Activated naive CD4-positive, alpha-beta T cell treated with anti-CD3 and anti-CD28 coated beads, Interleukin-2, amount 50 U/mL, for 16 hours (primary cell): ENCODE measurements at regions not wholly inside any gene's neighbourhood (a gene's known extent, or its start where the extent isn't known, plus 50 kb on each side); places are given as distances from the start of the nearest gene placed in this dataset.

Experiments used
- DNase-seq: peaks from one replicate; pipeline ENCODE4 v3.0.0-alpha.2; 2020

DNA sequence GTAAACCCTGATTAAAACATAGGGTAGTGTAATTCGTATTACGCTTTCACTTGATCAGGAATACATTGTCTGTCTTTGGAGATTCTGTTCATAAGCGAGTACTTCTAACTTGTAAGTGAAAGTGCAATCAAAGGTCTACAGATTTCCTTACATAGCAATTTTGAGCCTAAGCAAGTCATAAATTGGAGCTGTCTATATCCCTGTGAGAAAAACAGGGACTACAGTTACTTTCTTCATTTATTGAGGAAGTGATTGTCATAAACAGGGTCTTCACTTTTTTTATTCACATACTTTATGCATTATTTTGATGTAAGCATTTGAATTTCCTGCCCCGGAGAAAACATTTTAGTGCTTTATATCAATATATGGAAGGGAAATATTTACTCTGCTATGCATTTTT lies 670.4 kb downstream of the CBLN2 start:
- no peak for DNase-seq

DNA sequence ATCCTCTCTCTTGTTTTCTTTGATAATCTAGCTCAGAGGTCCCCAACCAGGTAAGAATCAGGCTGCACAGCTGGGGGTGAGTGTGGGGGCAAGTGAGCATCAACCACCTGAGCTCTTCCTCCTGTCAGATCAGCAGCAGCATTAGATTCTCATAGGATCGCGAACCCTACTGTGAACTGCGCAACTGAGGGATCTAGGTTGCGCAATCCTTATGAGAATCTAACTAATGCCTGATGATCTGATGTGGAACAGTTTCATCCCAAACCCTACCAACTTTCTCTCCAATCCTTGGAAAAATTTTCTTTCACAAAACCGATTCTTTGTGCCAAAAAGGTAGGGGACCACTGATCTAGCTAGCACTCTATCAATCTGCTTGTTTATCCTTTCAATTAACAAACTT lies 678.3 kb downstream of the CBLN2 start:
- DNase-seq: no peak

DNA sequence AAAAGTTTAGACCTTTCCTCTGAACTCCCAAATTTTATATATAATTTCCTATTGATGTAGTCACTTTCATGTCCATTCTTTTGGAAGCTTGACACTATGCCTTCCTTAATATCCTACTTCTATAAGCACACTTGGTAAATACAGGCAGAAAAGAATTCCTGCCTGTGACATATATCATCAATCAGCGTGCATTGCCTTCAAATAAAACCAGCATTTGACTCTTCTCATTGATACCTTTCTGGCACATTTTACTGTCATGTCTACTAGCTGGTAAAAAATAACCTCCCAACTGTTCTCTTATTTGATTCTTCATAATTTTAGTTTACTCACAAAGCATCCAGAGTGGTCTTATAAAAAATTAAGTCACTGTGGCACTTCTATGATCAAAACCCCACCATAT lies 693.5 kb downstream of the CBLN2 start:
- DNase-seq: no peak

DNA sequence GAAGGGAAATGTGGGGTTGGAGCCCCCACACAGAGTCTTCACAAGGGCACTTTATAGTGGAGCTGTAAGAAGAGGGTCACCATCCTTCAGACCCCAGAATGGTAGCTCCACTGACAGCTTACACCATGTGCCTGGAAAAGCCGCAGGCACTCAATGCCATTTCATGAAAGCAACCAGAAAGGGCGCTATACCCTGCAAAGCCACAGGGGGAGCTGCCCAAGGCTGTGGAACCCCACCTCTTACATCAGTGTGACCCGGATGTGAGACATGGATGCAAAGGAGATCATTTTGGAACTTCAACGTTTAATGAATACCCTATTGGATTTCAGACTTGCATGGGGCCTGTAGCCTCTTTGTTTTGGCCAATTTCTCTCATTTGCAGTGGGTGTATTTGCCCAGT lies 694.7 kb downstream of the CBLN2 start:
- no peak for DNase-seq

DNA sequence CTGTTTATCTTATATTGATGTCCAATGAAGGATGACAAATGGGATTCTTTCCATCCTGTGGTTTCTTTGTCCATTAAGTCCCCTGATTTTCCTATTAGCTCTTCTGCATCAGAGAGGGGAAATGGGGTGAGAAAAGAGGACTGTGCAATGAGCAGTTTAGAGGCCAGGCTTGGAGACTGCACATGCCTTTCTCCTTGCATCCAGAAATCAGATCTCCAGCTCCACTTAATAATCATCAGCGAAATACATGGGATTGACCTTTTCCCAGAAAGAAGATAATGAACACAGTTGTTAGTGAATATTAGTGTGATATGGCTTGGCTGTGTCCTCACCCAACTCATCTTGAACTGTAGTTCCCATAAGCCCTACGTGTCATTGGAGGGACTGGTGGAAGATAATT lies 697.4 kb downstream of the CBLN2 start:
- no peak for DNase-seq

DNA sequence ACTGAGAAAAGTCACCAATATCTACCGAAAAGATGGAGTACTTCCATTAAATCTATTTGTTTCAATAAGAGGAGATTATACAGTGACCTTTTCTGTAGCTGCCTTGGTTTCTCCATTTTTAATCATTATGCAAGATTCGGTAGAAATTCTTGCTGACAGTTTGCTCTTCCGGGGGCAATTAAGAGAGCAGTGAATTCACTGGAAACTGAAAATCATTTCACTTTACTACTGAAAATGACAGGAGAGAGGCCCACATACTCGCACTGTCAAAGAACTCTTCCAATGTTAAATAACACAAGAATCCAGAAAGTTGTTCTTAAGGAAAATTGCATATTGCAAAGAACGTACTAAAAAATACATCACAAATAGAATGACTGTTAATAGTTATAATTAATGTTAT lies 699.3 kb downstream of the CBLN2 start:
- DNase-seq: no peak

DNA sequence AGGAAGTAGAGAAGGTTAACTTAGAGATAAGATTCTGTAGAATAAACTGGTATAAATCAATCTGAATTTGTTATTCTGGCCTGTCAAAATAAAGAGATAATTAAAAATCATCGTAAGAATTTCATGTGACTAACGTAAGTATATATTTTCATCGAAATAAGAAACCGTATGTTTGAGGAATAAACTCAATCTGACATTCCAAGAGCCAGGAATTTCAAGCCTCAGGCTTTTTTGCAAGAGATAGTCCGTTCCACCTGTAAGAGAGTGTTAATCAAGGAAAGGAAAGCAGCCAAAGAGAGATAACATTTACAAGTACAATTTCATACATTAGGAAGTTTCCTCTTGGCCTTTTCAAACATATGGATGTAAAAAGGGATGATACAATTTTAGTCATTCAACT lies 701.5 kb downstream of the CBLN2 start:
- no peak for DNase-seq

DNA sequence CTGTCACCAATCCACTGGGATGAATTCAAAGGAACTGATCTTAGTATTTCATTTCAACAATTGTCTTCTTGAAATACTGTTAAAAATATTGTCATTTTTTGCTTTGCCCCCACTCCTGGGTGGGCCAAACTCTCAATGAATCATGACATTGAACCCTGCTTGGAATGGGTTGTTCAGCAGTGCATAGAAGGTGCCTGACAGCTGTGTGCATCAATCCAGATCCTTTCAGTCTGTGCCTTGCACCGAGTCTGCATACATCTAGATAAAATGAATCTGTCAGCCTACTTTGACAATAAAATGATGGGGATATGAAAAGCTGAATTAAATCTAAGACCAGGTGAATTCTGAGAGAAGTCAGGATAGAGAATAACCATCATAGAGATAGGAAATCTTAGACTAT lies 706.6 kb downstream of the CBLN2 start:
- no peak for DNase-seq

DNA sequence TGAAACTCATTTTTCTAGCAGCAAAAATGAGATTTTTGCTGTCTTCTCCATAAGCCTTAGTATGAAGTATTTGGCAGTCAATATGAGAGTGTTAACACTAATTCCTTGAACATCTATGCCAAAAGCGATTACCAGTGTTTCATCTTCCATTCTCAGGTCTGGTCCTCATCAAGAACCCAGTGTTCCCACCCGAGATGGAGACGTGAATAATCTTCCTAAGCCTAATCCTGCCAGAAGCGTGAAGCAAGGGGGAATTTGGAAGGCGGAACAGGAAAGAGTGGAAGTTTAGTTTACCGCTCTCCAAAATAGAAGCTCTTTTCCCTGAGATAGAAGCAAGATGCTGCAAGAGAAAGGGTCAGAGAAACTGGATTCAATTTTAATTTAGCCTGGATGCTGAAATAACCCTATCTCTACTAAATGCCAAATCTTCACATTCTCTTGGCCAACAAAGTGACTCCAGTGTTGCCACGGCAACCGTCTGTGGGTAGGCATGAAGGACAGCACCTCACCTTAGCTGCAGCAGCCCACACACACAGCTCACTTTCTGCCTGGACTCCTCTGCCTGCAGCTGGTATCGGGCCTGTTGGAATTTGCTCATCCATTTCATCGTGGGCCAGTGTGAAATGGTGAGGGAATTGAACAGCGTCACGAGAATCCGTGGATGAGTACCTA lies 711.1 kb downstream of the CBLN2 start:
- DNase-seq: no peak

DNA sequence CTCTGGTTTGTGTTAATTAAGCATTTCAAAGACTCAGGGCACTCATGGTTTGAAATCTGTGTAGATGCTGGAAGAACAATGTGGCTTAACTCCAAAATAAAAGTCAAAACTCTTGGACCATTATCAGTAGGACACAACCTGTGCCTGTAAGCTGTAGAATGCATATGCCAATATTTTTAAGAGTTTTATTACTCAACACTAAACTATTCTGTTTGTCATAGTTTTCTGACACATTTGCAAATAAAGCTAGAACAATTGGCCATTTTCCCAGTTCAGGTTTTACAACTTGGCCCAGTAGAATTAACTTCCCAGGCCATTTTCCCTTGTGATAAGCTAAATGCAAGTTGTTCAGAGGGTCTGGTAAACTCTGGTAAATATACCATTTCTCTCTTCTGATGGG lies 713.1 kb downstream of the CBLN2 start:
- DNase-seq: no peak

DNA sequence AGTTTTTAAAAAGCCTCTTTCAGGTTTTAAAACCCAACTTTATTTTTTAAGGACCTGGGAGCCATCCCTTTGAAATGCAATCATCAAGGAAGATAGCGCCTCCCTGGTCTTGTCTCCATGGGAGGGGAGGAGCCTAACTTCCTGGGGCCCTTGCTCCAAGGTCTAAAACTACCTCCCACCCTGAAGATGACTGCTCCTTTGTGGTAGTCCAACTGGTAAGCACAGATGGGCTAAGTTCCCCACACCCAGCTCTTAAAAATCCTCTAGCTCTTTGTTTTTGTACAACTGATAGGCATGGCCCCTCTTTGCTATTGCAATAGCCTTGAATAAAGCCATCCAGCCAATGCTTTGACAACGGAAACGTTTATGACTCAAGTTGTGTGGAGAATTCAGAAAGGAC lies 716.8 kb downstream of the CBLN2 start:
- no peak for DNase-seq

DNA sequence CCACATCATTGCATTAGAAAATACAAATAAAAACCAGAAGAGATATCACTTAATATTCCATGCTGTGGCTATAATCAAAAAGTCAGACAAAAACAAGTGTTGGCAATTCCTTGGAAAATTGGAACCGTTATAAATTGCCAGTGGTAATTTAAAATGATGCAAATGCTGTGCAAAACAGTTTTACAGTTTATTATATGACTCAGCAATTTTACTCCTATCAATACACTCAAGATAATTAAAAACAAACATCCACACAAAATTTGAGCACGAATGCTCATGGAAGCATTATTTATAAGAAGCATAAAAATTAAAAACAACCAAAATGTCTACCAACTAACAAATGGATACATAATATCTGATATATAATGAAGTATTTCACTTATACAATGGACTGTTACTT lies 728.8 kb downstream of the CBLN2 start:
- no peak for DNase-seq

DNA sequence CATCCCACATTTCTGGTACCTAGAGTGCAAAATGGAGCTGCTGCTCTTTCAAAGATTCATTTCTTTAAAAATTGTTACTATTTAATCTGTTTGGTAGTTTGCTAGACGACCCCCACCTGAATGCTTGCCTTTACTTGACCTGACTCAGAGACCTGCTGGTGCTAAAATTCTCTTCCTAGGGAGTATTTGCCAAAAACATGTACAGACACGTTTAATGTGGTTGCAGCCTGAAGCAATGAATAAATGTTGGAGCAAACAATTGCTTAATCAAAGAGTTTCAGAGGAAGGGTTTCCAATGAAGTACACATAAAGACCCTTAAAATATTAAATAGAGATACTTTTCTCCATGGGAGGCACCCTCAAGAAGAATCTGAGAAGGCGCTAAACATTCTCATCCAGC lies 734.4 kb downstream of the CBLN2 start:
- DNase-seq: no peak

DNA sequence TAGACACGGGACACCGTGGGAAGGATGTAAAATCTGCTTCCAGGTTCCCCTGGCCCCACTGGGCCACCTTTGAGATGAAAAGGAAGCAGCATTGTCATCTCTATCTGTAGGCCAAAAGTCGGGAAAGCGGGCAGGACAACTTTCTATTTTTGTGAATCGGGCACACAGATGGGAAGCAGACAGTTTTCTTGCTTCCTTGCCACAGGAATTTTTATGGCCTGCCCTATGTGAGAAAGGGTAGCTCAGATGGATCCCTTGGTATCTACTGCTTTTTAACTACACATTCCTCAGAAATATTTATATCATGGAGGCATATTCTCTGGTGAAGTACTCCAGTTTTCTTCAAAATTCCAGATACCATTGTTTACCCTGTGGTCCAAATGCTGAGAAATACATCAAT lies 735.5 kb downstream of the CBLN2 start:
- no peak for DNase-seq

DNA sequence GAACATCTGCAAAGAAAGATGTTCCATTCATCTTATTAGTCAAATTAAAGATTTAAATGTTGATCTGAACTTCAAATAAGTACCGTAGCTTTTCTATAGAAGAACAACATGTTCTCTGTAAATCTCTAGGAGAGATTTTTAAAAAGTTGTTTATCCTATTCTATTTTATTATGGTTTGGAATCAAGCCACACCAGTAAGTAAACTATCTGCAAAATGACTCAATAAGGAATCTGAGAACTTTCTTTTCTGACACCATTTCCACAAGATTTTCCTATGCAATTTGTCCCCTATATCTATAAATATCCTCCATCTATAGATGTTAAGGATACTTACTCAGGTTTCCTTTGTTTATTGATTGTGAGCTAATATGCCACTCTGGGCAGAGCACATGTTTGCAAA lies 736.6 kb downstream of the CBLN2 start:
- no peak for DNase-seq

DNA sequence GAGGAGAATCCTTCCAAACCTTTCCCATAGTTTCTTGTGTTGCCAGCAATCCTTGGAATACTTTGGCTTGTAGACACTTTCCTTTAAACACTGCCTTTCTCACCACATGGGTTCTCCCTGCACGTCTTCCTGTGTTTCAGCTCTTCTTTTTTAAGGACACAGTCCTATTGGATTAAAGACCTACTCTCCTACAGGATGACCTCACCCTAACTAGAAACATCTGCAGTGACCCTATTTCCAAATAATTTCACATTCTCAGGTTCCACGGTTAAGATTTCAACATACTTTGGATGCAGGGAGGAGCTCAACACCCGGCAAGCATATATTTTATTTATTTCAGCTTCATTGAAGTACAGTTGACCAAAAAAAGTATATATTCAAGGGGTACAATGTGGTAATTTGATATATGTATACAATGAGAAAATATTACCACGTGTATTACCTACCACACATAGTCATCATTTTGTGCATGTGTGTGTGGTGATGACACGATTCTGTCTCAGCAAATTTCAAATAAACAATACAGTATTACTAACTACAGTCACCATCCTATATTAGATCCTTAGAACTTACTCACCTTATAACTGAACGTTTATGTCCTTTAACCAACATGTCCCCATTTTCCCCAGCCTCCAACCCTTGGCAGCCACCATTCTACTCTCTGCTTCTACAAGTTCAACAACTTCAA lies 745.0 kb downstream of the CBLN2 start:
- DNase-seq: no peak

DNA sequence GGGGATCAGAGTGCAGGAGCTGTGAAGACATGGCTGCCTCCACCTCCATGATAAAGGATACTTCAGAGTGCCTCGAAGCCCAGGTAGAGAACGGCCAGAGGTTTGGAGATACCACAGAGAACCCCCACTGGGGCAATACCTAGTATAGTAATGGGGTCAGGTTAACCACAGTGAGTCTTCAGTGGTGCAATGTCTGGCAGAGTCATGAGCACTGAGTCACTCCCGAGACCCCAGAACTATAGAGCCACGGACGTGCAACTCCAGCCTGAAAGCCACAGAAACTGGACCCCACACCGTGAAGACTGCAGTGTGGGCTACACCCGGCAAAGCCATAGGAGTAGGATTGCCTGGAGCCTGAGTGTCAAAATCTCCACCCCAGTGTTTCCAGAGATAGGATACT lies 746.6 kb downstream of the CBLN2 start:
- no peak for DNase-seq

DNA sequence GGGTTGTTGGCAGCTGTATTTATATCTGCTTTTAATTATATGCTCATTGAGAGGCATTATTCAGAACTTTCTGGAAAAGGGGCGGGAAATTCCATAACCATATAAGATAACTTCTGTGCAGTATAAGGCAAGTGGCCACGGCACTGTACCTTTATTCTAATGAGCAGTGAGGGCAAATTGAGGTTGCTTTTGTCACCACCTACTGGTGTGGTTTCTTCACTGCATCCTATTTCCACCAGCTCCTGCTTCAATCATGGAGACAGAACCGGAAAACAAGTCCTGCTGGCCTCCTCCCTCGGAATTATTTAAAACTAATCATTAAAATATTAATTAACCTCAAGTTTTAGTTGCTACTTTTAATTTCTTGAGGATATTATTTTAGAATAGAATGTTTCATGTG lies 759.4 kb downstream of the CBLN2 start:
- no peak for DNase-seq

DNA sequence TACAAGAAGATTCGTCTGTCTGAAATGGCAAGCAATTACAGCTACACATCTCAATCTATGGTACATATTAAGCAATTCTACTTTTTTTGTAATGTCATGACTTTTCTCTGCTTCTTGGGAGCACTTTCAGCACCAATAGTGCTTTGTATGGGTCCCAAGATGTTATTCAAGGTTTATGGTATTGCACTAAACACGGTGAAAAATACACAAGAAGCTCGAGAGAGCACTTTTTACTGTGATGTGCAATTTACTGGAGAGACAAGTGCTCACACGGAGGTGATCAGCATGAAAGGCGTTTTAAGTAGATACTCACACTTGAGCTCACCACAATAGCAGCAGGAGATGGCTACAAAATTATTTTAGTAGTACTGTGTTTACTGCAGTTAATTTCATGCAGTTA lies 783.6 kb downstream of the CBLN2 start:
- no peak for DNase-seq

DNA sequence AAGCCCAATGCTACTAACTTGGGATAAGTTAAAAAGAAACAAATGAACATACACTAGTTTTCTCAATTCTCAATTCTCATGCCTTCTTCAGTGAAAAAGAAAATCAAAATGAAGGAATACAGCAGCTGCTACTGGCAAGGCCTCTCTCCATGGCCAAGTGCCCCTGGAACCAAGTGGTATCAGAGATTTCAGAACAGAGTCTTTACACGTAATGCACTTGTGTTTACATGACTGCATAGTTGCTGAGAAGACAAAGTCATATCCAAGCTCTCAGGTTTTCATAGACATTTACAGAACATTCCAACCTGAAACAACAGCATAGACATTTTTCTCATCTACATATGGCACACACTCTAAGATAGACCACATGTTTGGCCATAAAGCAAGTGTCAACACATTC lies 789.9 kb downstream of the CBLN2 start:
- DNase-seq: no peak

DNA sequence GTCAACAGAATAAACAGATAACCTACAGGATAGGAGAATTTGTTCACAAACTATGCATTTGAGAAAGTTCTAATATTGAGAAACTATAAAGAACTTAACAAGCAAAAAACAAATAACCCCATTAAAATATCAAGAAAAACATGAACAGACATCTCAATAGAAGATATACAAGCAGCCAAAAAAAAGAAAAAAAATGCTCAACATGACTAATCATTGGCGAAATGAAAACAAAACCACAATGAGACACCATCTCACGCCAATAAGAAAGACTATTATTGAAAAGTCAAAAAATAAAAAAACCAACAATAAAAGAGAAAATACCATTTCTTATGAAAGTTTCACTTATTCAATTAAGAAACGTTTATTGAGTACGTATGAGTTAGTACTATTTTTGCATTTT lies 800.5 kb downstream of the CBLN2 start:
- DNase-seq: no peak

DNA sequence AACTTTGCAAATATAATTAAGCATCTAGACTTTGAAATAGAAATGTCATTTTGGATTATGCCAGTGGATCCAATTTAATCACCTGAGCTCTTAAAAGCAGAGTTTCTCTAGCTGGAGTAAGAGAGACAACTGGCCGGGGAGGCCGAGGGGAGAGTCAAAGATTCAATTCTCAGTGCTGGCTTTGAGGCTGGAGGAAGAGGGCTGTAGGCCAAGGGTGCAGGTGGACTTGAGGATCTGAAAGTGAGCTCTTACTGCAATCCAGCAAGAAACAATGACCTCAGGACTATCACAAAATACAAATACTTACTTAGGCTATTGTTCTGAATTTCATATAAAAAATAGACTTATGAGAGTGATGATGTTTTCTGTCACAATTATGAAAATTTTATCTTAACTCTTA lies 814.5 kb downstream of the CBLN2 start:
- no peak for DNase-seq

DNA sequence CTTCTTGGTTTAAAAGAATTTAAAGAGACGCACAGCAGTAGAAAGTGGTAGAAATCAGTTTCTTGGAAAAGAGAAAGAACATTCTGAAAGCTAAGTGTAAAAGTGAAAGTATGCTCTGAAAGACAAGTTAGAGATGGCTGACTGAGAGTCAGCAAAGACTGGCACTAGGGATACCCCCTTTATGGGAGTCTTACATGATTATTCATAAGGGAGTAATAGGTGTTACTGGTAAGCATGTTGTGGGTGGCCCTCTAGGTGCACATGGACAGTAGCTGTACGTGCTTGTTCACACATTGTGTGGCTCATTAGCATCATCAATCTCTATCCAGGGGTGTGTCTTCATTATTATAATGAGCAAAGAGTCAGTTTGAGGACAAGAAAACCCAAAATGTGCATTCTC lies 816.2 kb downstream of the CBLN2 start:
- DNase-seq: no peak

DNA sequence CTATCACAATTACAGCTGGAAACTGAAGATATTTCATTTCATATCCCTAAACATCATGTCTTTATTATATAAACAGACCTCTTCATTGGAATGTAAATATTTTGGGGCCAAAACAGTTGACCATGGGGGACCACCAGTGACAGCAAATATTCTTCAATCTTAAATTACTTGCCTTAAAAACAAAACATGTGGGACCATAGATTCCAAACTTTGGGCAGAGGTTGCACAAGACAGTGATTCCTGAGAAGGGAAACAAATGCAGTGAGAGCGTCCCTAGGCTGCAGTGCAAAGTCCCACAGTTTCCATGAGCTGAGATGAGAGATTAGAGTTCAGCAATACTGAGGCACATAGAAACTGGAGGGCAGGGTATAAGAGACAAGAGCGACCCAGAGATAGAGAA lies 818.9 kb downstream of the CBLN2 start:
- DNase-seq: no peak

DNA sequence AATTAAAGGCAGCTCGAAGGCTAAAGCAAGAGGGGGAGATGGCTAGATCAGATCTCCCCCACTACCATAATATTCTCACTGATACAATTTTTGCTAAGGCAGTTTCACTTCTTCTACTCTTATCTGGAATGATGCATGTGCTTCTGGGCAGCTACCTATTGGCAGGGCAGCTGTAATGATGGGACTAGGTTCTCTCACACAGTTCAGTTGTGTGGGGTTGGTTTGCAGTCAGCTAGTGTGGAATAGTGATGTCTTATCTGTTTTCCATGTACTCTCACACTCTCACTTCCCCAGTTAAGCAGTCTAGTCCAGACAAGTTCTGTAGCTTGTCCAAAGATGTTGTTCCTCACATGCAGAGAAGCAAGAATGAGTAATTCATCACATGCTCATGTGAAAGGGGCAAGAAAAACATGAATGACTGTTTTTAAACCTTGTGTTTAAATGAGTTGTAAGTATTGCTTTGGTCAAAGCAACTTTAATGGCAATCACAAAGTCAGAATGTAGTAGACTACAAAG lies 836.1 kb downstream of the CBLN2 start:
- DNase-seq: no peak
